GM19463 (cell line): ENCODE measurements at regions not wholly inside any gene's neighbourhood (a gene's known extent, or its start where the extent isn't known, plus 50 kb on each side); places are given as distances from the start of the nearest gene placed in this dataset.
A peak's percentile ranks its signal among the peaks of the same experiment; 100 is the strongest.
"Not testable (repeated sequence)": the region's sequence is repeated elsewhere in the genome, so short reads cannot be mapped to it uniquely, and the experiment has no call there.

Source experiments
- ATAC-seq: cut with Tn5 transposase; IDR thresholded peaks from one replicate; pipeline ENCODE4 v1.9.1; 2021; ENCODE audit warnings: mild to moderate bottlenecking, moderate library complexity; ENCODE audit not compliant: unreplicated experiment

- no peak for ATAC-seq
Measured at GRCh38 chr15:69668039-69668705, 215.6 kb downstream of the RPLP1 start.

GRCh38 chr15:69668963-69669362 is 216.3 kb downstream of the RPLP1 start:
- peak; percentile 63 for ATAC-seq

GRCh38 chr15:69669446-69669845 is 216.8 kb downstream of the RPLP1 start:
- no peak for ATAC-seq

- ATAC-seq: no peak
Measured at GRCh38 chr15:69673291-69673881, 220.8 kb downstream of the RPLP1 start.

- no peak for ATAC-seq
Measured at GRCh38 chr15:69675731-69676130, 223.1 kb downstream of the RPLP1 start.

GRCh38 chr15:69677403-69677802 is 224.8 kb downstream of the RPLP1 start:
- ATAC-seq: no peak

- ATAC-seq: peak; percentile 96
Measured at GRCh38 chr15:69679623-69680228, 227.1 kb downstream of the RPLP1 start.

GRCh38 chr15:69684823-69685222 is 232.2 kb downstream of the RPLP1 start:
- ATAC-seq: not testable (repeated sequence)

GRCh38 chr15:69685512-69686452 is 233.2 kb downstream of the RPLP1 start:
- ATAC-seq: no peak

- ATAC-seq: no peak
Measured at GRCh38 chr15:69686626-69687025, 234.0 kb downstream of the RPLP1 start.

- no peak for ATAC-seq
Measured at GRCh38 chr15:69689133-69689532, 236.5 kb downstream of the RPLP1 start.

GRCh38 chr15:69691307-69692015 is 238.8 kb downstream of the RPLP1 start:
- no peak for ATAC-seq

GRCh38 chr15:69692342-69692741 is 239.7 kb downstream of the RPLP1 start:
- ATAC-seq: no peak

GRCh38 chr15:69693059-69693458 is 240.4 kb downstream of the RPLP1 start:
- ATAC-seq: no peak

GRCh38 chr15:69696946-69697345 is 244.3 kb downstream of the RPLP1 start:
- no peak for ATAC-seq

- ATAC-seq: no peak
Measured at GRCh38 chr15:69697916-69698315, 245.3 kb downstream of the RPLP1 start.

- no peak for ATAC-seq
Measured at GRCh38 chr15:69699096-69699495, 246.5 kb downstream of the RPLP1 start.

- no peak for ATAC-seq
Measured at GRCh38 chr15:69700380-69700779, 247.8 kb downstream of the RPLP1 start.

- ATAC-seq: no peak
Measured at GRCh38 chr15:69701198-69701597, 248.6 kb downstream of the RPLP1 start.

- ATAC-seq: no peak
Measured at GRCh38 chr15:69703532-69704187, 251.0 kb downstream of the RPLP1 start.
